PC-9 (cell line): ENCODE measurements at regions not wholly inside any gene's neighbourhood (a gene's known extent, or its start where the extent isn't known, plus 50 kb on each side); places are given as distances from the start of the nearest gene placed in this dataset.

Experiments used
- BruUV-seq: library from RNA; stranded (reverse); fragments of 400-500 nt; replicated peaks from 2 replicates; lab custom pipeline; 2021; lab: Mats Ljungman, UMichigan
- CTCF ChIA-PET: fragments of 300-600 bp; sonication (Branson Sonifier 250); formaldehyde crosslinking; loops from one replicate; lab custom pipeline; 2022; ENCODE audit warnings: antibody characterized with exemption; lab: Charles Lee
- POLR2A ChIA-PET: fragments of 300-600 bp; sonication (Branson Sonifier 250); formaldehyde crosslinking; loops from one replicate; lab custom pipeline; 2022; ENCODE audit warnings: antibody characterized with exemption; ENCODE audit not compliant: unreplicated experiment; lab: Charles Lee
- DNase-seq, 2 experiments: peaks; one replicate each; pipeline versions ENCODE4 v3.0.0 to v3.0.0-alpha.2; 2015 to 2022; ENCODE audit warnings: mixed read lengths in 1 of 2
- H2AFZ ChIP-seq: fragments of 200-600 bp; sonication (generic); 2 replicates; pipeline ENCODE4 v1.8.1; 2017; ENCODE audit warnings: antibody characterized with exemption
- H3F3A ChIP-seq: fragments of 200-600 bp; sonication (generic); 2 replicates; pipeline ENCODE4 v1.8.1; 2017; ENCODE audit warnings: antibody characterized with exemption, mild to moderate bottlenecking, low read depth; ENCODE audit not compliant: insufficient read depth
- H3K27ac ChIP-seq: fragments of 200-600 bp; sonication (generic); 2 replicates; pipeline ENCODE4 v1.6.1; 2016; ENCODE audit warnings: mixed run types
- H3K27me3 ChIP-seq: fragments of 200-600 bp; sonication (generic); 2 replicates; pipeline ENCODE4 v1.6.1; 2016; ENCODE audit warnings: low read depth, mixed run types; ENCODE audit not compliant: insufficient read depth
- H3K36me3 ChIP-seq: fragments of 200-600 bp; sonication (generic); 2 replicates; pipeline ENCODE4 v1.6.1; 2016; ENCODE audit warnings: low read depth, mixed run types
- H3K4me1 ChIP-seq: fragments of 200-600 bp; sonication (generic); replicated peaks from 2 replicates; pipeline ENCODE4 v1.6.1; 2016; ENCODE audit warnings: mixed run types; ENCODE audit not compliant: insufficient read depth
- H3K4me2 ChIP-seq: fragments of 200-600 bp; sonication (generic); 2 replicates; pipeline ENCODE4 v1.6.1; 2017; ENCODE audit warnings: mixed run types
- H3K4me3 ChIP-seq: fragments of 200-600 bp; sonication (generic); 2 replicates; pipeline ENCODE4 v1.6.1; 2016; ENCODE audit warnings: mixed run types
- H3K79me2 ChIP-seq: fragments of 200-600 bp; sonication (generic); 2 replicates; pipeline ENCODE4 v1.6.1; 2017; ENCODE audit warnings: low read depth, mixed run types
- H3K9me2 ChIP-seq: fragments of 200-600 bp; sonication (generic); 2 replicates; pipeline ENCODE4 v1.8.1; 2017; ENCODE audit warnings: mild to moderate bottlenecking; ENCODE audit not compliant: insufficient read depth
- H3K9me3 ChIP-seq: fragments of 200-600 bp; sonication (generic); 2 replicates; pipeline ENCODE4 v1.8.1; 2016; ENCODE audit warnings: low read depth; ENCODE audit not compliant: insufficient read depth
- H4K20me1 ChIP-seq: fragments of 200-600 bp; sonication (generic); 2 replicates; pipeline ENCODE4 v1.8.1; 2017; ENCODE audit not compliant: insufficient read depth
- CTCF ChIP-seq: fragments of 200-600 bp; sonication (generic); conservative IDR thresholded peaks from 2 replicates; pipeline ENCODE4 v1.6.1; 2017; ENCODE audit warnings: mixed run types, antibody characterized with exemption, mild to moderate bottlenecking, moderate library complexity
- EZH2 ChIP-seq: fragments of 200-600 bp; sonication (generic); IDR thresholded peaks from 2 replicates; pipeline ENCODE4 v1.8.0; 2017; ENCODE audit warnings: antibody characterized with exemption, low read depth
- intact Hi-C: fragments of 100-400 bp; cut with micrococcal nuclease; formaldehyde crosslinking; loops from one replicate; pipeline ENCODE4 v1.10.0; 2022; ENCODE audit not compliant: unreplicated experiment

- Histone ChIP-seq H3K79me2 (no peaks in the 10 kb centered on the region), H3K36me3 (no peaks in the 10 kb centered on the region), H3K9me2 (no peaks in the 10 kb centered on the region), H3F3A (no peaks in the 10 kb centered on the region), H3K4me2 (no peak overlapping the region), H3K27me3 (peaks cover 81% of the 10 kb centered on the region), H4K20me1 (no peaks in the 10 kb centered on the region), H3K9me3 (no peaks in the 10 kb centered on the region), H3K4me1 (no peaks in the 10 kb centered on the region), H3K27ac (no peak overlapping the region), H2AFZ (no peak overlapping the region), H3K4me3 (no peak overlapping the region)
- no peak for DNase-seq
- BruUV-seq: no TSS peak
- intact Hi-C loops: no loop called here
- TF ChIP-seq EZH2 (no peak), CTCF (no peak)
- ChIA-PET POLR2A (no interaction called here), CTCF (no interaction called here)
Measured at GRCh38 chr19:30673336-30673735, 301.2 kb downstream of the ZNF536 start.

GRCh38 chr19:30672926-30673325, 300.7 kb downstream of the ZNF536 start:
- no peak overlapping the region for H3K4me3 ChIP-seq
- POLR2A ChIA-PET: no interaction called here
- H2AFZ ChIP-seq: no peak overlapping the region
- H3K27me3 ChIP-seq: peaks cover 77% of the 10 kb centered on the region
- H3K9me2 ChIP-seq: no peaks in the 10 kb centered on the region
- no peak overlapping the region for H3K4me2 ChIP-seq
- no peaks in the 10 kb centered on the region; the same call in 1 of the 2 replicates for H4K20me1 ChIP-seq
- no TSS peak for BruUV-seq
- no peak for DNase-seq
- no peaks in the 10 kb centered on the region for H3K36me3 ChIP-seq
- H3K4me1 ChIP-seq: no peaks in the 10 kb centered on the region
- CTCF ChIA-PET: no interaction called here
- H3K9me3 ChIP-seq: no peaks in the 10 kb centered on the region
- intact Hi-C loops: no loop called here
- no peak overlapping the region for H3K27ac ChIP-seq
- H3F3A ChIP-seq: no peaks in the 10 kb centered on the region
- TF ChIP-seq EZH2 (no peak), CTCF (no peak)
- H3K79me2 ChIP-seq: no peaks in the 10 kb centered on the region

- ChIA-PET CTCF (no interaction called here), POLR2A (no interaction called here)
- no peak overlapping the region for H3K4me3 ChIP-seq
- intact Hi-C loops: no loop called here
- no peaks in the 10 kb centered on the region for H3K9me3 ChIP-seq
- BruUV-seq: no TSS peak
- no peaks in the 10 kb centered on the region for H3K9me2 ChIP-seq
- H3K27ac ChIP-seq: no peak overlapping the region
- H3K4me2 ChIP-seq: no peak overlapping the region
- DNase-seq: no peak
- H3F3A ChIP-seq: no peaks in the 10 kb centered on the region
- no peaks in the 10 kb centered on the region; the same call in 1 of the 2 replicates for H4K20me1 ChIP-seq
- no peaks in the 10 kb centered on the region for H3K4me1 ChIP-seq
- H3K79me2 ChIP-seq: no peaks in the 10 kb centered on the region
- no peak overlapping the region for H2AFZ ChIP-seq
- peaks cover 65% of the 10 kb centered on the region for H3K27me3 ChIP-seq
- no peak for TF ChIP-seq EZH2
- no peak for TF ChIP-seq CTCF
- no peaks in the 10 kb centered on the region for H3K36me3 ChIP-seq
Measured at GRCh38 chr19:30671622-30672051, 299.5 kb downstream of the ZNF536 start.
